HCT116 (cell line): ENCODE measurements at regions not wholly inside any gene's neighbourhood (a gene's known extent, or its start where the extent isn't known, plus 50 kb on each side); places are given as distances from the start of the nearest gene placed in this dataset.

Experiments
- ATAC-seq: fragments of 200-7000 bp; cut with Tn5 transposase; 2 replicates; pipeline ENCODE4 v1.9.1; 2020; ENCODE audit warnings: mild to moderate bottlenecking, moderate library complexity
- BruUV-seq: library from RNA; stranded (reverse); fragments of 400-500 nt; replicated peaks from 2 replicates; lab custom pipeline; 2021; lab: Mats Ljungman, UMichigan
- CTCF ChIA-PET: fragments of 300-600 bp; sonication (Branson Sonifier 250); formaldehyde crosslinking; loops from one replicate; lab custom pipeline; 2021; ENCODE audit warnings: antibody characterized with exemption; lab: Charles Lee
- POLR2A ChIA-PET: fragments of 300-600, 350-600 bp; sonication (Branson Sonifier 250); formaldehyde crosslinking; loops from one replicate; lab custom pipeline; 2021; ENCODE audit warnings: antibody characterized with exemption; lab: Charles Lee
- RAD21 ChIA-PET, 2 experiments: fragments of 300-600 bp; sonication (Branson Sonifier 250); formaldehyde crosslinking; loops; one replicate each; lab custom pipeline; 2023; ENCODE audit warnings: low total read pairs in 2 of 2; ENCODE audit not compliant: uncharacterized antibody in 2 of 2, unreplicated experiment in 2 of 2, low non-redundant PET in 1 of 2; lab: Charles Lee
- DNase-seq: peaks from one replicate; pipeline ENCODE4 v3.0.0-alpha.2; 2010; ENCODE audit warnings: low read depth, low spot score
- H2AFZ ChIP-seq: fragments of 200-600 bp; shearing (Covaris generic), sonication (generic); 2 replicates; pipeline ENCODE4 v1.6.1; 2017; ENCODE audit warnings: low read depth, mixed run types, mixed read lengths, antibody characterized with exemption, low read length; ENCODE audit not compliant: poor library complexity, severe bottlenecking
- H3K27ac ChIP-seq: 2 replicates; pipeline ENCODE4 v1.5.1; 2012; ENCODE audit warnings: low read depth, low read length
- H3K27me3 ChIP-seq: fragments of 200-600 bp; sonication (generic); 2 replicates; pipeline ENCODE4 v1.6.1; 2016; ENCODE audit warnings: mixed run types, low read length, mixed read lengths; ENCODE audit not compliant: insufficient read depth
- H3K36me3 ChIP-seq, 2 experiments: fragments of 200-500 bp in 1 of 2; fragments of 200-600 bp in 1 of 2; sonication (Bioruptor generic) in 1 of 2; sonication (generic) in 1 of 2; 2 replicates each; pipeline versions ENCODE4 v1.5.1 to v1.6.1; 2014 to 2016; ENCODE audit warnings: low read length in 2 of 2, inconsistent platforms in 1 of 2, mixed read lengths in 1 of 2, mixed run types in 1 of 2; ENCODE audit not compliant: insufficient read depth in 2 of 2, control insufficient read depth in 1 of 2
- H3K4me1 ChIP-seq, 2 experiments: fragments of 200-600 bp in 1 of 2; sonication (generic) in 1 of 2; 2 replicates each; pipeline versions ENCODE4 v1.5.1 to v1.6.1; 2012 to 2017; ENCODE audit warnings: low read length in 2 of 2, inconsistent platforms in 1 of 2, mild to moderate bottlenecking in 1 of 2, mixed read lengths in 1 of 2, mixed run types in 1 of 2, moderate library complexity in 1 of 2; ENCODE audit not compliant: insufficient read depth in 2 of 2, control insufficient read depth in 1 of 2
- H3K4me2 ChIP-seq: fragments of 200-600 bp; sonication (generic); 2 replicates; pipeline ENCODE4 v1.6.1; 2017; ENCODE audit warnings: mixed run types, low read length, mixed read lengths
- H3K4me3 ChIP-seq, 2 experiments: fragments of 200-600 bp in 1 of 2; sonication (generic) in 1 of 2; replicated peaks in 1 of 2; 2 replicates each; pipeline ENCODE4 v1.5.1; 2011 to 2016; ENCODE audit warnings: low read length in 2 of 2, control low read depth in 1 of 2, low read depth in 1 of 2, mild to moderate bottlenecking in 1 of 2, mixed read lengths in 1 of 2, mixed run types in 1 of 2
- H3K79me2 ChIP-seq: fragments of 200-600 bp; sonication (generic); 2 replicates; pipeline ENCODE4 v1.6.1; 2017; ENCODE audit warnings: mild to moderate bottlenecking, mixed run types, low read length, moderate library complexity, mixed read lengths; ENCODE audit not compliant: insufficient read depth
- H3K9ac ChIP-seq: fragments of 200-600 bp; sonication (generic); 2 replicates; pipeline ENCODE4 v1.6.1; 2016; ENCODE audit warnings: low read length, mixed read lengths
- H3K9me2 ChIP-seq: fragments of 200-600 bp; sonication (generic), shearing (Covaris generic); 2 replicates; pipeline ENCODE4 v1.6.1; 2017; ENCODE audit warnings: mixed run types, mild to moderate bottlenecking, moderate library complexity; ENCODE audit not compliant: insufficient read depth
- H3K9me3 ChIP-seq, 2 experiments: fragments of 200-500 bp in 1 of 2; fragments of 200-600 bp in 1 of 2; sonication (Bioruptor generic) in 1 of 2; sonication (generic) in 1 of 2; 2 replicates each; pipeline ENCODE4 v1.6.1; 2014 to 2017; ENCODE audit warnings: low read length in 2 of 2, mixed read lengths in 2 of 2, inconsistent platforms in 1 of 2, low read depth in 1 of 2, mild to moderate bottlenecking in 1 of 2, mixed run types in 1 of 2, moderate library complexity in 1 of 2; ENCODE audit not compliant: control insufficient read depth in 1 of 2, insufficient read depth in 1 of 2
- H4K20me1 ChIP-seq: fragments of 200-600 bp; sonication (generic), shearing (Covaris generic); 2 replicates; pipeline ENCODE4 v1.6.1; 2017; ENCODE audit warnings: mixed run types, mild to moderate bottlenecking, moderate library complexity; ENCODE audit not compliant: insufficient read depth
- CEBPB ChIP-seq: IDR thresholded peaks from 2 replicates; pipeline ENCODE4 v1.6.1; 2012; ENCODE audit warnings: low read depth
- EGR1 ChIP-seq: IDR thresholded peaks from 2 replicates; pipeline ENCODE4 v1.6.1; 2012; ENCODE audit warnings: low read depth
- ELF1 ChIP-seq: IDR thresholded peaks from 2 replicates; pipeline ENCODE4 v1.6.1; 2012; ENCODE audit warnings: low read depth, borderline replicate concordance
- EZH2 ChIP-seq: fragments of 200-600 bp; sonication (generic); IDR thresholded peaks from 2 replicates; pipeline ENCODE4 v1.6.1; 2017; ENCODE audit warnings: antibody characterized with exemption, mixed run types
- EZH2phosphoT487 ChIP-seq: fragments of 200-600 bp; IDR thresholded peaks from 2 replicates; pipeline ENCODE4 v1.6.1; 2018; ENCODE audit warnings: antibody characterized with exemption, borderline replicate concordance
- POLR2A ChIP-seq: IDR thresholded peaks from 2 replicates; pipeline ENCODE4 v1.7.0; 2011; ENCODE audit warnings: borderline replicate concordance; ENCODE audit not compliant: insufficient read depth, insufficient read length; ENCODE audit errors: extremely low read depth
- POLR2AphosphoS5 ChIP-seq: IDR thresholded peaks from 2 replicates; pipeline ENCODE4 v1.6.1; 2011; ENCODE audit warnings: mild to moderate bottlenecking, low read depth, low read length, moderate library complexity
- RAD21 ChIP-seq: IDR thresholded peaks from 2 replicates; pipeline ENCODE4 v1.6.1; 2012; ENCODE audit warnings: low read depth, mild to moderate bottlenecking
- SIN3A ChIP-seq: IDR thresholded peaks from 2 replicates; pipeline ENCODE4 v1.6.1; 2012; ENCODE audit warnings: low read depth
- SP1 ChIP-seq: IDR thresholded peaks from 2 replicates; pipeline ENCODE4 v1.6.1; 2012; ENCODE audit warnings: low read depth
- SRF ChIP-seq: IDR thresholded peaks from 2 replicates; pipeline ENCODE4 v1.6.1; 2012; ENCODE audit warnings: low read depth
- TCF7L2 ChIP-seq: IDR thresholded peaks from 2 replicates; pipeline ENCODE4 v1.7.0; 2011; ENCODE audit warnings: borderline replicate concordance, inconsistent platforms; ENCODE audit not compliant: insufficient read depth, insufficient read length; ENCODE audit errors: extremely low read depth
- YY1 ChIP-seq: IDR thresholded peaks from 2 replicates; pipeline ENCODE4 v1.6.1; 2011; ENCODE audit warnings: low read length, low read depth, moderate library complexity, mild to moderate bottlenecking; ENCODE audit not compliant: insufficient replicate concordance; ENCODE audit errors: extremely low read depth
- ZFX ChIP-seq: fragments of 450-650 bp; IDR thresholded peaks from 2 replicates; pipeline ENCODE4 v1.6.1; 2017
- ZNF274 ChIP-seq: fragments of 200-500 bp; sonication (Bioruptor generic); IDR thresholded peaks from 2 replicates; pipeline ENCODE4 v1.6.1; 2014; ENCODE audit warnings: mild to moderate bottlenecking, low read depth, low read length, inconsistent platforms
- intact Hi-C: fragments of 100-400 bp; cut with micrococcal nuclease; formaldehyde crosslinking; loops from 2 replicates; pipeline ENCODE4 v1.10.0; 2022
- TF ChIP-seq, protein P1 (sequence below): IDR thresholded peaks from 2 replicates; pipeline ENCODE4 v1.6.1; 2012; ENCODE audit warnings: low read depth
- TF ChIP-seq, protein P2 (sequence below): IDR thresholded peaks from 2 replicates; pipeline ENCODE4 v1.6.1; 2011; ENCODE audit warnings: mild to moderate bottlenecking, low read length, moderate library complexity; ENCODE audit not compliant: insufficient replicate concordance; ENCODE audit errors: extremely low read depth
- TF ChIP-seq, protein P3 (sequence below), 3 experiments: fragments of 200-600 bp in 1 of 3; sonication (generic) in 1 of 3; IDR thresholded peaks in 2 of 3; conservative IDR thresholded peaks in 1 of 3; 2 replicates each; pipeline ENCODE4 v1.5.1; 2012 to 2017; ENCODE audit warnings: low read depth in 2 of 3, low read length in 2 of 3, antibody characterized with exemption in 1 of 3, borderline replicate concordance in 1 of 3, control low read depth in 1 of 3, mild to moderate bottlenecking in 1 of 3, mixed read lengths in 1 of 3, mixed run types in 1 of 3, moderate library complexity in 1 of 3; ENCODE audit not compliant: insufficient read depth in 1 of 3
- TF ChIP-seq, protein P4 (sequence below): IDR thresholded peaks from 2 replicates; pipeline ENCODE4 v1.6.1; 2012

DNA sequence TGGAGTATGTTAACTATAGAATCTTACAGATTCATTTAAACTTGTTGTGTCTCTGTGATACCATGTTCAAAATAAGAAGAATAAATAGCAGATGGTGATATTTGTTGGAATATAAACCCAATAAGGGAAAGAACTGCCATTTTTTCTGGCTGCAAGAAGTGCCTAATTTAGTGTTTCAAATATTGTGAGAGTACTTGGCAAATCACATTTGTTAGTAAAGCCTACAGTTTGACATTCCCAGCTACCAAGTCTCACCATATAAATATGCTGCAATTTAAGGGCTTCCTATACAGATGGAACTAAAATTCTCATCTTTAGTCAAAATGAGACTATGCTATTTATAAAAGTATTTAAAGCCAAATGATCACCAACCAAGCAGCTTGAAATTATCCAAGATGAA is 96.0 kb upstream of the WDFY3 start:
- Histone ChIP-seq H3K79me2 (no peaks in the 10 kb centered on the region), H3K4me2 (no peak overlapping the region), H3K9ac (no peak overlapping the region), H3K4me3 (no peak overlapping the region), H3K27ac (no peak overlapping the region), H4K20me1 (no peaks in the 10 kb centered on the region), H3K9me3 (no peaks in the 10 kb centered on the region), H3K9me2 (no peaks in the 10 kb centered on the region), H2AFZ (no peak overlapping the region), H3K36me3 (no peaks in the 10 kb centered on the region), H3K27me3 (no peaks in the 10 kb centered on the region), H3K4me1 (no peaks in the 10 kb centered on the region)
- DNase-seq (no peak), ATAC-seq (no peak)
- intact Hi-C loops, result no loop called here
- POLR2A ChIA-PET, result no interaction called here
- RAD21 ChIA-PET, result no interaction called here
- TF ChIP-seq RAD21, result no peak
- TF ChIP-seq YY1, result no peak
- TF ChIP-seq, protein P1, sequence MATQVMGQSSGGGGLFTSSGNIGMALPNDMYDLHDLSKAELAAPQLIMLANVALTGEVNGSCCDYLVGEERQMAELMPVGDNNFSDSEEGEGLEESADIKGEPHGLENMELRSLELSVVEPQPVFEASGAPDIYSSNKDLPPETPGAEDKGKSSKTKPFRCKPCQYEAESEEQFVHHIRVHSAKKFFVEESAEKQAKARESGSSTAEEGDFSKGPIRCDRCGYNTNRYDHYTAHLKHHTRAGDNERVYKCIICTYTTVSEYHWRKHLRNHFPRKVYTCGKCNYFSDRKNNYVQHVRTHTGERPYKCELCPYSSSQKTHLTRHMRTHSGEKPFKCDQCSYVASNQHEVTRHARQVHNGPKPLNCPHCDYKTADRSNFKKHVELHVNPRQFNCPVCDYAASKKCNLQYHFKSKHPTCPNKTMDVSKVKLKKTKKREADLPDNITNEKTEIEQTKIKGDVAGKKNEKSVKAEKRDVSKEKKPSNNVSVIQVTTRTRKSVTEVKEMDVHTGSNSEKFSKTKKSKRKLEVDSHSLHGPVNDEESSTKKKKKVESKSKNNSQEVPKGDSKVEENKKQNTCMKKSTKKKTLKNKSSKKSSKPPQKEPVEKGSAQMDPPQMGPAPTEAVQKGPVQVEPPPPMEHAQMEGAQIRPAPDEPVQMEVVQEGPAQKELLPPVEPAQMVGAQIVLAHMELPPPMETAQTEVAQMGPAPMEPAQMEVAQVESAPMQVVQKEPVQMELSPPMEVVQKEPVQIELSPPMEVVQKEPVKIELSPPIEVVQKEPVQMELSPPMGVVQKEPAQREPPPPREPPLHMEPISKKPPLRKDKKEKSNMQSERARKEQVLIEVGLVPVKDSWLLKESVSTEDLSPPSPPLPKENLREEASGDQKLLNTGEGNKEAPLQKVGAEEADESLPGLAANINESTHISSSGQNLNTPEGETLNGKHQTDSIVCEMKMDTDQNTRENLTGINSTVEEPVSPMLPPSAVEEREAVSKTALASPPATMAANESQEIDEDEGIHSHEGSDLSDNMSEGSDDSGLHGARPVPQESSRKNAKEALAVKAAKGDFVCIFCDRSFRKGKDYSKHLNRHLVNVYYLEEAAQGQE, result no peak
- TF ChIP-seq EZH2phosphoT487, result no peak
- TF ChIP-seq, protein P2, sequence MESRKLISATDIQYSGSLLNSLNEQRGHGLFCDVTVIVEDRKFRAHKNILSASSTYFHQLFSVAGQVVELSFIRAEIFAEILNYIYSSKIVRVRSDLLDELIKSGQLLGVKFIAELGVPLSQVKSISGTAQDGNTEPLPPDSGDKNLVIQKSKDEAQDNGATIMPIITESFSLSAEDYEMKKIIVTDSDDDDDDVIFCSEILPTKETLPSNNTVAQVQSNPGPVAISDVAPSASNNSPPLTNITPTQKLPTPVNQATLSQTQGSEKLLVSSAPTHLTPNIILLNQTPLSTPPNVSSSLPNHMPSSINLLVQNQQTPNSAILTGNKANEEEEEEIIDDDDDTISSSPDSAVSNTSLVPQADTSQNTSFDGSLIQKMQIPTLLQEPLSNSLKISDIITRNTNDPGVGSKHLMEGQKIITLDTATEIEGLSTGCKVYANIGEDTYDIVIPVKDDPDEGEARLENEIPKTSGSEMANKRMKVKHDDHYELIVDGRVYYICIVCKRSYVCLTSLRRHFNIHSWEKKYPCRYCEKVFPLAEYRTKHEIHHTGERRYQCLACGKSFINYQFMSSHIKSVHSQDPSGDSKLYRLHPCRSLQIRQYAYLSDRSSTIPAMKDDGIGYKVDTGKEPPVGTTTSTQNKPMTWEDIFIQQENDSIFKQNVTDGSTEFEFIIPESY, result no peak
- no peak for TF ChIP-seq SIN3A
- TF ChIP-seq, protein P3, sequence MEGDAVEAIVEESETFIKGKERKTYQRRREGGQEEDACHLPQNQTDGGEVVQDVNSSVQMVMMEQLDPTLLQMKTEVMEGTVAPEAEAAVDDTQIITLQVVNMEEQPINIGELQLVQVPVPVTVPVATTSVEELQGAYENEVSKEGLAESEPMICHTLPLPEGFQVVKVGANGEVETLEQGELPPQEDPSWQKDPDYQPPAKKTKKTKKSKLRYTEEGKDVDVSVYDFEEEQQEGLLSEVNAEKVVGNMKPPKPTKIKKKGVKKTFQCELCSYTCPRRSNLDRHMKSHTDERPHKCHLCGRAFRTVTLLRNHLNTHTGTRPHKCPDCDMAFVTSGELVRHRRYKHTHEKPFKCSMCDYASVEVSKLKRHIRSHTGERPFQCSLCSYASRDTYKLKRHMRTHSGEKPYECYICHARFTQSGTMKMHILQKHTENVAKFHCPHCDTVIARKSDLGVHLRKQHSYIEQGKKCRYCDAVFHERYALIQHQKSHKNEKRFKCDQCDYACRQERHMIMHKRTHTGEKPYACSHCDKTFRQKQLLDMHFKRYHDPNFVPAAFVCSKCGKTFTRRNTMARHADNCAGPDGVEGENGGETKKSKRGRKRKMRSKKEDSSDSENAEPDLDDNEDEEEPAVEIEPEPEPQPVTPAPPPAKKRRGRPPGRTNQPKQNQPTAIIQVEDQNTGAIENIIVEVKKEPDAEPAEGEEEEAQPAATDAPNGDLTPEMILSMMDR (IDR thresholded peaks at IDR 0.05 in 2 of 3, conservative IDR thresholded peaks at IDR 0.05 in 1 of 3; ENCODE audit: borderline replicate concordance in 1 of 3, insufficient read depth in 1 of 3, low read depth in 2 of 3, low read length in 2 of 3), result no peak
- TF ChIP-seq ELF1, result no peak
- TF ChIP-seq POLR2AphosphoS5, result no peak
- no peak for TF ChIP-seq CEBPB
- TF ChIP-seq TCF7L2, result no peak
- no peak for TF ChIP-seq ZNF274
- no peak for TF ChIP-seq EGR1
- no peak for TF ChIP-seq SP1
- TF ChIP-seq POLR2A, result no peak
- no peak for TF ChIP-seq ZFX
- TF ChIP-seq, protein P4, sequence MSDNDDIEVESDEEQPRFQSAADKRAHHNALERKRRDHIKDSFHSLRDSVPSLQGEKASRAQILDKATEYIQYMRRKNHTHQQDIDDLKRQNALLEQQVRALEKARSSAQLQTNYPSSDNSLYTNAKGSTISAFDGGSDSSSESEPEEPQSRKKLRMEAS, result no peak
- TF ChIP-seq EZH2, result no peak
- TF ChIP-seq SRF, result no peak
- no TSS peak for BruUV-seq
- CTCF ChIA-PET, result no interaction called here
